ENCODE measurements at regions not wholly inside any gene's neighbourhood (a gene's known extent, or its start where the extent isn't known, plus 50 kb on each side); places are given as distances from the start of the nearest gene placed in this dataset.
"Not testable (repeated sequence)": the region's sequence is repeated elsewhere in the genome, so short reads cannot be mapped to it uniquely, and the experiment has no call there.

DNA sequence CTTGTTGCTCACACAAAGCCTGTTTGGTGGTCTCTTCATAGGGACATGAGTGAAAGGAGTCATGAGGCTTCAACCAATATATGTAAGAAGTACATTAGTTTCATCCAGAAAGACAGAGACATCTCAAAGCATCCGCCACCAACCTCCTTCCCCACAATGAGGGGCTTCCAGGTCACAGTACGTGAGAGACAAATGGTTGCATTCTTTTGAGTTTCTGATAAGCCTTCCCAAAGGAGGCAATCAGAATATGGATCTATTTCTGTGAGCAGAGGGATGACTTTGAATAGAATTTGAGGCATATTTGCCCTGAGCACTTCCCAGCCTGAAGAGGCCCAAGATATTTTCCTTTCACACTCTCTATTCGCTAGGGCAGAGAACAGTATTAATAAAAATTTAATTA is 931.1 kb downstream of the FAM181B start:
- no peak for DNase-seq (ENCODE audit: low read depth in 4 of 4, low spot score in 1 of 4)

DNA sequence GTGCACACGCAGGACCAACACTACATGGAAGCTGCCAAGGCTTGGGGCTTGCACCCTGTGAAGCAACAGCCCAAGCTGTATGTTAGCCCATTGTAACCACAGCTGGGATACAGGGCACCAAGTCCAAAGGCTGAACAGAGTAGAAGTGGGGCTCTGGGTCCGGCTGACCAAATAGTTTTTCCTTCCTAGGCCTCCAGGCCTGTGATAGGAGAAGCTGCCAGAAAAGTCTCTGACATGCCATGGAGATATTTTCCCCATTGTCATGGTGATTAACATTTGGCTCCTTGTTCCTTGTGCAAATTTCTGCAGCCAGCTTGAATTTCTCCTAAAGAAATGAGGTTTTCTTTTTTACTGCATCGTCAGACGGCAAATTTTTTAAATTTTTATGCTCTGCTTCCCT is 941.2 kb downstream of the FAM181B start:
- DNase-seq (ENCODE audit: low read depth in 4 of 4, low spot score in 1 of 4): no peak

DNA sequence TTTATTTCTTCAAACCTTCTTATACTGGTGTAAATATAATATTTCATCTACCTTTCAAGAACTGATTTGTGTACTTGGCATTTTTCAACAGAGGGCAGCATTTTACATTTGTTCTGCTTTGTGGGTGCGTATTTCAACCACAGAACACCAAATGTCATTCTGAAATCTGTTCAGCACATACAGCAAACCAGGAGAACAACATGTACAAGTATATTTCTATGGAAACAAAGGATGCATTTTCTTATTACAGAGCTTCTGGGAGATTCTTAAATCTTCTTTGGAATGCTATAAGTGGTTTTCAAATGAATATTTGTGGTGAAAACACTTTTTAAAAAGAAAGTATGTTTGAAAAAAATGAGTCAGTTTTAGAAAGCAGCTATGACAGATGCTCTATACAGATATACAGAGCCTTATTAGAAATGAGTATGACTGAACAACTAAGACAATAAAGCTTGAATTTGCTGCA is 946.0 kb downstream of the FAM181B start:
- DNase-seq (ENCODE audit: low read depth in 4 of 4, low spot score in 1 of 4): no peak

DNA sequence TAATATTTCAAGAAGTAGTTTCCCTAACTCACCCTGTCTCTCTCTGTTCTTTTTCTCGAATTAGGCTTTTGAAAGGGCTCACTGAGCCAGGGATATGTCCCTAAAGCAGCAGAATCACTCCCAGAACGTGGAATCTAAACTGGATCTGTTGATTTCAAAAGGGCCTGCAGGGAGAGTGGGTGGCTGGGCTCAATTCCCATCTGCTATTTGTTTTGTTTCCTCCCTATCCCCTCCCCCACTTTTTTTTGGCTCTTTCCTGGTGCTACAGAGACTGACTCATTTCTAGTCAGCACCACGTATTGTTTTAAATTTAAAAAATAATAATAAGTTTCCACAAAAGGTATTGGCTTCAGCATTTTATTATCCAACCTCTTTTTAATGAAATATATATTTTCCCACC is 961.5 kb downstream of the FAM181B start:
- no peak for DNase-seq (ENCODE audit: low read depth in 4 of 4, low spot score in 1 of 4)

DNA sequence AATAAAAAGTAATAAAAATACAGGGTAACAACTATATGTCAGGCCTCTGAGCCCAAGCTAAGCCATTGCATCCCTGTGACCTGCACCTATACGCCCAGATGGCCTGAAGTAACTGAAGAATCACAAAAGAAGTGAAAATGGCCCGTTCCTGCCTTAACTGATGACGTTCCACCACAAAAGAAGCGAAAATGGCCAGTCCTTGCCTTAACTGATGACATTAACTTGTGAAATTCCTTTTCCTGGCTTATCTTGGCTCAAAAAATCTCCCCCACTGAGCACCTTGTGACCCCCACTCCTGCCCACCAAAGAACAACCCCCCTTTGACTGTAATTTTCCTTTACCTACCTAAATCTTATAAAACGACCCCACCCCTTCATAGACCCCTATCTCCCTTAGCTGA is 963.8 kb downstream of the FAM181B start:
- not testable (repeated sequence) for DNase-seq (ENCODE audit: low read depth in 4 of 4, low spot score in 1 of 4)

DNA sequence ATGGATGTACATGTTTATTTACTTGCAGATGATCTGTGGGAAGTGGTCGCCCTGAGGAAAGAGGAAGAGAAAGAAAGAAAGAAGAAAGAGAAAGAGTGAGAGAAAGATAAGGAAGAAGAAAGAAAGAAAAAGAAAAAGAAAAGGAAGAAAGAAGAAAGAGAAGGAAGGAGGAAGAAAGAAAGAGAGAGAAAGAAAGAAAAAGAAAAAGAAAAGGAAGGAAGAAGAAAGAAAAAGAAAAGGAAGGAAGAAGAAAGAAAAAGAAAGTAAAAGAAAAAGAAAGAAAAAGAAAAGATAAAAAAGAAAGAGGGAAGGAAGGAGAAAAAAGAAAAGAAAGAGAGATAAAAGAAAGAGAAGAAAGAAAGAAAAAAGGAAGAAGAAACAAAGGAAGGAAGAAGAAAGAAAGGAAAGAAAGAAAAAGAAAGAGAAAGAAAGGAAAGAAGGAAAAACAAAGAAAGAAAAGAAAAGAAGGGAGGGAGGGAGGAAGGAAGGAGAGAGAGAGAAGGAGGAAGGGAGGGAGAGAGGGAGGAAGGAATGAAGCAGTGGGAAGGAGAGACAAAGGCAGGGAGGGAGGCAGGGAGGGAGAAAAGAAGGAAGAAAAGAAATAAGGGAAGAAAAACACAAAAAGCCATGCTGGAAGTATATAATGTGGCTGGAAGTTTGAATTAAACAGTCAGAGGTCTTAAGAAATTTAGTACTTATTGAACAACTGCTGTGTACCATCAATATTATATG is 976.6 kb downstream of the FAM181B start:
- no peak for DNase-seq (ENCODE audit: low read depth in 4 of 4, low spot score in 1 of 4)

DNA sequence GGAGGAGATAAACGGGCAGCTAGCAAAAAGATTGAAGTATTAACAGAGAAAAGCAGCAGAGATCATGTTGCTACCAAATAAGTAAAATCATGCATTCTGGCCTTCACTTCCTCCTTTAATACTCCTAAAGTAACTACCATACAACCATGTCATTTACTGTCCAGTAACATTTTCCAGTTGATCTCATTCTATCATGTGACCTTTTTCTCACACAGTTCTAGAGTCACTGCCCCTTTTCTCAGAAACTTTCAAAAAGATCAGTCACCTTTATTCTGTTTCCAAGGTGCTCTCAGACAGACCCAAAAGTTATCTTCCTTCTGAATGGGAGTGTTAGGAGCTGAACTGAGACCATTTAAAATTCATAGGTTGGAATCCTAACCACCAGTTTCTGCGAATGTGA is 984.4 kb downstream of the FAM181B start:
- DNase-seq (ENCODE audit: low read depth in 4 of 4, low spot score in 1 of 4): no peak

DNA sequence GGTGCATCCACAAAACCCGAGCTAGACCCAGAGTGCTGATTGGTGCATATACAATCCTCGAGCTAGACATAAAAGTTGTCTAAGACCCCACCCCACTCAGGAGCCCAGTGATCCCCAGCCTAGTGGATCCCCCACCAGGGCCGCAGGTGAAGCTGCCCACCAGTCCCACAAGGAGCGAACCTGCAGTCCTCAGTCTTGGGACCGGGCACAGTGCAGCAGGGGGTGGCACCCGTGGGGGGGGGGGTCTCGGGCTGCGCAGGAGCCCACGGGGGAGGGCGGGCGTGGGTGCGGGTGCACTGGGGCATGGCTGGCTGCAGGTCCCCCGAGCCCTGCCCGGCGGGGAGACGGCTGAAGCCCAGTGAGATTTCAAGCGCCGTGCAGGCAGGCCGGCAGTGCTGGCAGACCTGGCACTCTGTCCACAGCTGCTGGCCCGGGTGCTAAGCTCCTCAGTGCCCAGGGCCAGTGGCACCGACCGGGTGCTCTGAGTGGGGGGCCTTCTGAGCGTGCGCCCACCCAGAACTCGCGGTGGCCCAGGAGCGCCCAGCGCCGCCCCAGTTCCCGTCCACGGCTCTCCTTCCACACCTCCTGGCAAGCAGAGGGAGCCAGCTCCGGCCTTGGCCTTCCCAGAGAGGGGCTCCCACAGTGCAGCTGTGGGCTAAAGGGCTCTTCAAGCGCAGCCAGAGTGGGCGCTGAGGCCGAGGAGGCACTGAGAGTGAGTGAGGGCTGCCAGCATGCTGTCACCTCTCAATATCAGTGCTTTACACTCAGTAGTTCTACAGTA is 989.1 kb downstream of the FAM181B start:
- DNase-seq (ENCODE audit: low read depth in 4 of 4, low spot score in 1 of 4): no peak

DNA sequence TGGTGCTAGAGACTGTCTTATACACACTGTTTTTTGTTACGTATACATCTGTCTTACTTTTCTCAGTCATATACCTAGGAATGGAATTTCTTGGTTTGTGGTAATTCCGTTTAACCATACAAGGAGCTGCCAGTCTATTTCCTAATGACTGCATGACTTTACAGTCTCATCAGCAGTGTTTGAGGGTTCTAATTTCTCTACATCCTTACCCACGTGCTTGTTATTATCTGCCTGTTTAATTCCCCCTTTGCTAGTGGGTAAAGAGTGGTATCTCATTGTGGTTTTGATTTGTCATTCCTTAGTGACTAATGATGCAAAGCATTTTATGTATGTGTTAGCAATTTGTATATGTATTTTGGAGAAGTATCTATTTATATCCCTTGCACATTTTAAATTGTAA is 1008.0 kb downstream of the FAM181B start:
- DNase-seq (ENCODE audit: low read depth in 4 of 4, low spot score in 1 of 4): no peak

DNA sequence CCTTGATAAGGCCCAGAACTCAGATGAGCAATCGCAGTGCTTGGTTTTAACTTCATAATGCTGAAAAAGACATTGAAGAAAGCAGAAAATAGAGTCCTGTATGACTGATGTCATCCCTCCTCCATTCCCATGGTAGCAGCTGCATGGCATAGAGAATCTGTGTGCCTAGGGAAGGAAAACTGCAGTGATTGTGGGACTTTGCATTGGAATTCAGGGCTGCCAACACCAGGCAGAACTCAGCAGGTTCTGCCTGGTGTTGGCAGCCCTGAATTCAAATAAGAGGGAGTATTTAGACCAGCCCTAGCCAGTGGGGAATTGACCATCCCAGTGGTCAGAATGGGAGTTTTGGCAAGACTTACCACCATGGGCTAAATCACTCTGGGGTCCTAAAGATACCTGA is 1016.0 kb downstream of the FAM181B start:
- DNase-seq (ENCODE audit: low read depth in 4 of 4, low spot score in 1 of 4): no peak

DNA sequence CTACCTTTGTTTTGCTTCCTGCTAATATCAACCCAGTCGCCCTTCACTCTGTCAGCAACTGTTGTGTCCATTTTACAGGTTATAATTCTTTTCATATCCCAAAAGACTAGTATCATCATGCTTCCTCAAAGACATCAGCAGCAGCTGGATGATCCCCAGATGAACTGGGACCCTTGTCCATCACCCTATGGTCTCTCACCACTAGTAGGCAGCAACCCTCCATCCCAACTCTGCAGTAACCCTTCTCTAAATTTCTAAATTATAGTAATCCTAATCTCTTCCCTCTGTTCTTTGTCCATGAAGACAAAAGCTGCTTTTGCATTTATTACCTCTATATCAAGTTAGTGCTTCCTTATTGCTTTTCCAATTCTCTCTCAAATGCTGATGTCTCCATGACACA is 1025.8 kb downstream of the FAM181B start:
- DNase-seq (ENCODE audit: low read depth in 4 of 4, low spot score in 1 of 4): no peak

DNA sequence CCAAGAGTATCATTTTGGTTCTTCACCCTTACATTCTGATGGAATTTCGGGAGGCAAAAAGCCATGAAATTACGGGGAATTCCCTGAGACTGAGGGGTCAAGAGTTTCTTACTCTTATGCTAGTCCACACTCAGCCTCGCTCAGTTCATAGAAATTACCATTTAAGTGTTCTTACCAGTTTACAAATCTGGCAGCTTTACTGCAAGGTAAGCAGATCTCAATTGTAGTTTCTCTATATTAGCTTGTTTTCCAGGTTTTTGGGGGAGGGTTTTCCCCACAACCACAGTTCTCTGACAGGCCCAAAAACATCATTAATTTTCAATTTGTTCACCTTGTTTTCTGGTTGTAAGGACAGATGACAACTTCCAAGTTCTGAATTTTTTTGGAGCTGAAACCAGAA is 1028.4 kb downstream of the FAM181B start:
- DNase-seq (ENCODE audit: low read depth in 4 of 4, low spot score in 1 of 4): no peak

DNA sequence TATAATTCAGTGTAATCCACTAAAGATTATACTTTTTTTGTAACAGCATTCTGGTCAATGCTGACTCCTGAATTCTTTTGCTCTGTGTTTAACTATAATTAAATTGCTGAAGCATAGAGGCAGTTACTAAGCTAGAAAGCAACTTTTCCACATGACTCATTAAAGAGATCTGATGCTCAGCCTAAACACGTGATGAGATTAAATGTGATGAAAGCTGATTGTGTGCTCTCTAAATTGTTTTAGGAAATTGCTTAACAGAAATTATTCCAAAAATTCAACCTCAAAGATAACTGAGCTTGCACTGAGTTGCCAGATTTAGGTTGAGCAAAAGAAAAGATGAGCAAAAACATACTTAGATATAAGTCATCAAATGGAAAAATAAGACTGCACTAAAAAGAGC is 1033.6 kb downstream of the FAM181B start:
- DNase-seq (ENCODE audit: low read depth in 4 of 4, low spot score in 1 of 4): no peak

DNA sequence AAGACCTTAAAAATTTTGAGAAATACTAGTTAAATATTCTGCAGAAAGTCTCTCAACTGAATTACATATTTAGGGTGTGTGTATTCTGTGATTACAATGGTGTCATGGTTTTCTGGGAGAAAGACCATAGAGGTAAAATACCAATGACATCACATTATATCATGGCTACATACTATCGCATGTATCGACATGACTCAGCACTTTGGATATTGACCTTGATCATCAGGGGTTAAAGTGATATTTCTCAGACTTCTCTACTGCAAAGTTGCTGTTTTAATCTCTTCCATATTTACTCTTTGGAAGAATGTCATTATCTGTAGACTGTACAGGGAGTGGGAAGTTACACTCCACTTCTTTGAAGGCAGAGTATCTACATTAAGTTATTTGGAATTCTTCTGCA is 1046.6 kb downstream of the FAM181B start:
- no peak for DNase-seq (ENCODE audit: low read depth in 4 of 4, low spot score in 1 of 4)

DNA sequence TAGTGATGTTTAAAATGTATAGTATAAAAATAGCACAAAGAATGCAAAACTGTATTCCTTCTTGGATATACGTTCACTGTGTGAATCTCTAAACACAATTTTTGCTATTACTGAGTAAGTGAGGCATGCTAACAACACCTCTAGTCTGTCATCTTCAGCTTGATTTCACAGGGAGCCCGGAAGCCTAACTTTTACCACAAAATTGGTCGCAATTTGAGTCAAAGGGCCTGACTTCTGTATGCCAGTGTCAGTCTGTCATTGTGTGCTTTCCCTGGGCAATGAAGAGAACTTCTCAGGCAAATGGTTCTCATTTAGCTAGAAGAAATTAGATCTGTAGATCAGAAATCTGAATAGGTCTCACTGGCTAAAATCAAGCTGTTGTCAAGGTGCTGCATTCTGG is 1059.5 kb downstream of the FAM181B start:
- DNase-seq (ENCODE audit: low read depth in 4 of 4, low spot score in 1 of 4): no peak

DNA sequence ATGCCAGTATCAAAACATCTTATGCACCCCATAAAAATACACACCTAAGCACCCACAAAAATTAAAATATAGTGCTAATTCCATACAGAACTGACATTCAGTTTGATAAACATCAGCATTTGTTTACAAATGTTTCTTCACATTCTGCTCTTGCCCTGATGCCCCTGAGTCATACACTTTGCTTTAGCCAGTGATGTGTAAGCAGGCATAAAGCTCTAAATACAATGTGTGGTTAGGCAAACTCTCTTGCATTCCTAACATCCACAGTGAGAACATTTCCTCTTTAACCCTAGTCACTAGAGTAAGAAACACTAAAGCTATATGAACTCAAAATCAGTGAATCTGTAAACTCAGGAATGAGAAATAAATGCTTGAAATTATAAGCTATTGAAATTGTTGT is 1060.7 kb downstream of the FAM181B start:
- no peak for DNase-seq (ENCODE audit: low read depth in 4 of 4, low spot score in 1 of 4)

DNA sequence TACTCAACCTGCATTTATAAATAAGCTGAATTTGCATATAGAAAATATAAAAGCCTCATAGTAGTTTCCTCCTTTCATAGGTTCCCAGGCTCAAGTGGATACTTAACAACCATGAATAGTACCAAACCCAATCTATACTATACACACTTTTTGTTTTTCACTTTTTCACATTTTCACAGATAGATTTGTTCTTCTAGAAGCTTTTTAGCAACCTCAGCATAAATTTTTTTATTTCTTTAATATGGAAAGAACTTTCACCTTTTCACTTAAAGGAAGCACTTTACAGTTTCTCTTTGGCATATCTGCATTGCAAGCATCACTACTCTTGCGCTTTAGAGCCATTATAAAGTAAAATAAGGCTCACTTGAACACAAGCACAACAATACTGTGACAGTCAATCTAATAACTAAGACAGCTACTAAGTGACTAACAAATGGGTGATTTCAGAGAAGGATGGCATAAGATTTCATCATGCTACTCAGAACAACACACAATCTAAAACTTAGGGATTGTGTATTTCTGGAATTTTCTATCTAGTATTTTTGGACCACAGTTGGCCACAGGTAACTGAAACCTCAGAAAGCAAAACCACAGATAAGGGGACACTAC is 1063.6 kb downstream of the FAM181B start:
- DNase-seq (ENCODE audit: low read depth in 4 of 4, low spot score in 1 of 4): no peak

DNA sequence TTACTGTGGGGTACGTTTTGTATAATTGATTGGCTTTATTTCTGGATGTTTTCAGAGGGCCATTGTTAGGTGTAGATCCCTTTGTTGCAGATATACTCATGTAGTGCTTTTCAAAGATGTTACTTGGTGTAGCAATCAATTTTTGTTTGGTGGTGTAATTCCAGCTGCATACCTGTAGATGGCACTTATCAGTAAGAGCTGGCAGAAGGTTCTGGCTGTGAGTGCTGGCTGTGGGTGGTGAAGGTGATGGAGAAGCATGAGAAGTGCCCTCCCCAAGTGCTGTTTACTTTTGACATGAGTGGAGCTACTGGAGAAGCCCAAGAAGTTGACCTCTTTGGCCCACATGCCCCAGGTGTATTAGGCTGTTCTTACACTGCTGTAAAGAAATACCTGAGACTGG is 1074.9 kb downstream of the FAM181B start:
- DNase-seq (ENCODE audit: low read depth in 4 of 4, low spot score in 1 of 4): no peak

DNA sequence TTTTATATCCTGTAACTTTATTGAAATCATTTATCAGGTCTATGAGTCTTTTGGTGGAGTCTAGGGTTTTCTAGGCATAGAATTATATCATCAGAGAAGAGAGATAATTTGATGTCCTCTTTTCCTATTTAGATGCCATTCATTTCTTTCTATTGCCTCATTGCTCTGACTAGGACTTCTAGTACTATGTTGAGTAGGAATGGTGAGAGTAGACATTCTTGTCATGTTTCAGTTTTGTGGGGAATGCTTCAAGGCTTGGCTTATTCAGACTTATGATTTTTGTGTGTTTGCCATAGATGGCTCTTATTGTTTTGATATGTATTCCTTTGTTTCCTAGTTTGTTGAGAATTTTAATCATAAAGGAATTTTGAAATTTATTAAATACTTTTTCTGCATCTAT is 1078.3 kb downstream of the FAM181B start:
- no peak for DNase-seq (ENCODE audit: low read depth in 4 of 4, low spot score in 1 of 4)

DNA sequence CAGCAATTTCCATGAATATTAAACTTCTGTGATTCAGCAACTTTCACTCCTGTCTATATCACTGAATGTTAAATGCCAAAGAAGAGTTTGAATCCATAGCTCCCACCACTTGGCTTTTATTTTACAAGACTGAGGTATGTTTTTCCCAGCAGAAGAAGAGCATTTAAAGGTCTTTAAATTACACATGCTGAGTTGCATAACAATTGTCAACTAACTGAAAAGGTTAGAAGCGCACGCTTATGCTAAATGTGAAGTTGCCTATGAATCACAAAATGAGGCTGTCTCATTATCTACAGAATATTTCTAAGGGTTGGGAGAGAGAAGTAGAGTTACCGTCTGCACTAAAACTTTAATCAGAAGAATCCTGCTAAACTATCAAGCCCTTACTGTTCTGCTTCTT is 1086.3 kb downstream of the FAM181B start:
- no peak for DNase-seq (ENCODE audit: low read depth in 4 of 4, low spot score in 1 of 4)

DNA sequence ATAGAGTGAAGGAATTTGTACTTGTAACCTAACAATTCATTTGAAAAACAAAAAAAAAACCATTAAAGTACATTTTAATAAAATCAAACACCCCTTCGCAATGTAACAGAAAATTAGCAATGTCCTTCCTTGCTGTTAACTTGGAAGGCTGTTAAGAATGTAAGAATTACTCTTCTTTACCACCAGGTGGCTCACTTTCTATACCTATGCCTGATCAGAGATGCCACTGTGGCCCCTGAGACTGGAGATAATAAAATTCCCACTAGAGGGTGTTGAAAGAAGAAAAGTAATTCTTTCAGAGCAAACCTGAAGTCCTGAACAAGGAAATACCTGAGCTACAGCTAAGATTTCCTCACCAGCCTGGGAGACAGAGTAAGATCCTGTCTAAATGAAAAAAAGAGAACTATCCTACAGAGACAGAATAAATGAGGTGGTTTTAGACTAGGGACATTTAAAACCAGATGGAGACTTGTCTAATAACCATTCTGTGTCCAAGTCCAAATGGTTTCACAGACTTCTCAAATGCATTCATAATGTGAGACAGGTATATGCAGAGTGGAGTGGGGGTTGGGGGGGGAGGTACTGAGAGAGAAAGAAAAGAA is 1089.3 kb downstream of the FAM181B start:
- no peak for DNase-seq (ENCODE audit: low read depth in 4 of 4, low spot score in 1 of 4)

DNA sequence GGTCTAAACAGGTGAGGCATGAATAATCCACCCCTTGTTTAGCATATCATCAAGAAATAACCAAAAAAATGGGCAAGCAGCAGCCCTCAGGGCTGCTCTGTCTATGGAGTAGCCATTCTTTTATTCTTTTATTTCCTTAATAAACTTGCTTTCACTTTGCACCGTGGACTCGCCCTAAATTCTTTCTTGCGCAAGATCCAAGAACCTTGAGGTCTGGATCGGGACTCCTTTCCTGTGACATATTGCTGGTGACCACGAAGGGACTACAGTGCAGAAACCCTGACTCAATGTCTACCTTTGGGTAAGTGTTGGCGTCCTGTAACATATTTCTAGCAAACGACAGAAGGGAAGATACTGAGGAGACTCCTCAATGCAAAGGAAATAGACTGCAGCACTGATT is 1099.2 kb downstream of the FAM181B start:
- DNase-seq (ENCODE audit: low read depth in 4 of 4, low spot score in 1 of 4): no peak

Data from stimulated activated CD4-positive, alpha-beta T cell treated with anti-CD3 and anti-CD28 coated beads, Interleukin-1b, Interleukin-23, amount 100 ng/mL, for 24 hours (primary cell).